K562 (cell line): ENCODE measurements at regions not wholly inside any gene's neighbourhood (a gene's known extent, or its start where the extent isn't known, plus 50 kb on each side); places are given as distances from the start of the nearest gene placed in this dataset.

Experiments used
- HMGN3 ChIP-seq: IDR thresholded peaks from 2 replicates; pipeline ENCODE4 v1.6.1; 2011; ENCODE audit warnings: borderline replicate concordance, low read depth, mild to moderate bottlenecking, mixed read lengths, low read length; ENCODE audit not compliant: insufficient read length; ENCODE audit errors: extremely low read depth
- POLR2AphosphoS2 ChIP-seq: IDR thresholded peaks from 2 replicates; pipeline ENCODE4 v1.6.1; 2012; ENCODE audit warnings: low read length, improper control_type of control experiment
- POLR2H ChIP-seq: IDR thresholded peaks from 2 replicates; pipeline ENCODE4 v1.6.1; 2016; ENCODE audit warnings: missing genetic modification characterization, low read depth, mild to moderate bottlenecking, control low read depth, missing compliant biosample characterization, moderate library complexity

- no peak for TF ChIP-seq HMGN3
- no peak for TF ChIP-seq POLR2AphosphoS2
- TF ChIP-seq POLR2H (tag), result no peak
Measured at GRCh38 chr14:81751198-81751597, 217.5 kb upstream of the SEL1L start.
